ENCODE measurements at regions not wholly inside any gene's neighbourhood (a gene's known extent, or its start where the extent isn't known, plus 50 kb on each side); places are given as distances from the start of the nearest gene placed in this dataset.

GRCh38 chr2:104078431-104079157 lies 775.3 kb upstream of the POU3F3 start:
- no peaks in the 10 kb centered on the region for H3K27me3 ChIP-seq (replicated peaks; ENCODE audit: control insufficient read depth, insufficient read depth, low read length)
- DNase-seq (ENCODE audit: low read depth) = no peak
- no peaks in the 10 kb centered on the region for H3K4me1 ChIP-seq (ENCODE audit: control insufficient read depth, insufficient read depth, low read length)
- H3K4me3 ChIP-seq (ENCODE audit: low read length) = no peak overlapping the region
- H3K9ac ChIP-seq (ENCODE audit: low read length) = no peak overlapping the region
- no peaks in the 10 kb centered on the region for H3K36me3 ChIP-seq (ENCODE audit: control insufficient read depth, insufficient read depth, low read length, severe bottlenecking)
- H3K9me3 ChIP-seq (ENCODE audit: control insufficient read depth, low read length) = no peaks in the 10 kb centered on the region

GRCh38 chr2:104088745-104089144 lies 765.2 kb upstream of the POU3F3 start:
- DNase-seq (ENCODE audit: low read depth) = no peak
- H3K9me3 ChIP-seq (ENCODE audit: control insufficient read depth, low read length) = no peaks in the 10 kb centered on the region
- H3K27me3 ChIP-seq (replicated peaks; ENCODE audit: control insufficient read depth, insufficient read depth, low read length) = no peaks in the 10 kb centered on the region
- peaks cover 5% of the 10 kb centered on the region for H3K4me1 ChIP-seq (ENCODE audit: control insufficient read depth, insufficient read depth, low read length)
- no peak overlapping the region for H3K9ac ChIP-seq (ENCODE audit: low read length)
- no peaks in the 10 kb centered on the region for H3K36me3 ChIP-seq (ENCODE audit: control insufficient read depth, insufficient read depth, low read length, severe bottlenecking)
- H3K4me3 ChIP-seq (ENCODE audit: low read length) = no peak overlapping the region

- Histone ChIP-seq H3K9me3 (ENCODE audit: control insufficient read depth, low read length) (peaks cover 4% of the 10 kb centered on the region), H3K36me3 (ENCODE audit: control insufficient read depth, insufficient read depth, low read length, severe bottlenecking) (no peaks in the 10 kb centered on the region), H3K9ac (ENCODE audit: low read length) (no peak overlapping the region), H3K4me1 (ENCODE audit: control insufficient read depth, insufficient read depth, low read length) (peaks cover 5% of the 10 kb centered on the region), H3K27me3 (replicated peaks; ENCODE audit: control insufficient read depth, insufficient read depth, low read length) (no peaks in the 10 kb centered on the region), H3K4me3 (ENCODE audit: low read length) (no peak overlapping the region)
- DNase-seq (ENCODE audit: low read depth) = no peak
Observed at GRCh38 chr2:104090407-104090806, 763.5 kb upstream of the POU3F3 start.

GRCh38 chr2:104091894-104092293 lies 762.0 kb upstream of the POU3F3 start:
- DNase-seq (ENCODE audit: low read depth) = no peak
- H3K4me3 ChIP-seq (ENCODE audit: low read length) = no peak overlapping the region

GRCh38 chr2:104092886-104093285 lies 761.0 kb upstream of the POU3F3 start:
- Histone ChIP-seq H3K4me3 (ENCODE audit: low read length) (no peak overlapping the region), H3K9ac (ENCODE audit: low read length) (no peak overlapping the region), H3K4me1 (ENCODE audit: control insufficient read depth, insufficient read depth, low read length) (peaks cover 5% of the 10 kb centered on the region), H3K36me3 (ENCODE audit: control insufficient read depth, insufficient read depth, low read length, severe bottlenecking) (no peaks in the 10 kb centered on the region), H3K27me3 (replicated peaks; ENCODE audit: control insufficient read depth, insufficient read depth, low read length) (no peaks in the 10 kb centered on the region), H3K9me3 (ENCODE audit: control insufficient read depth, low read length) (peaks cover 4% of the 10 kb centered on the region)
- no peak for DNase-seq (ENCODE audit: low read depth)

More at GRCh38 chr2:104091894-104092293, 762.0 kb upstream of the POU3F3 start:
- peaks cover 5% of the 10 kb centered on the region for H3K4me1 ChIP-seq (ENCODE audit: control insufficient read depth, insufficient read depth, low read length)
- H3K9me3 ChIP-seq (ENCODE audit: control insufficient read depth, low read length) = peaks cover 4% of the 10 kb centered on the region
- no peak overlapping the region for H3K9ac ChIP-seq (ENCODE audit: low read length)
- no peaks in the 10 kb centered on the region for H3K27me3 ChIP-seq (replicated peaks; ENCODE audit: control insufficient read depth, insufficient read depth, low read length)
- H3K36me3 ChIP-seq (ENCODE audit: control insufficient read depth, insufficient read depth, low read length, severe bottlenecking) = no peaks in the 10 kb centered on the region

- Histone ChIP-seq H3K4me1 (ENCODE audit: control insufficient read depth, insufficient read depth, low read length) (no peaks in the 10 kb centered on the region), H3K9me3 (ENCODE audit: control insufficient read depth, low read length) (no peaks in the 10 kb centered on the region), H3K27me3 (replicated peaks; ENCODE audit: control insufficient read depth, insufficient read depth, low read length) (no peaks in the 10 kb centered on the region), H3K36me3 (ENCODE audit: control insufficient read depth, insufficient read depth, low read length, severe bottlenecking) (no peaks in the 10 kb centered on the region), H3K9ac (ENCODE audit: low read length) (no peak overlapping the region), H3K4me3 (ENCODE audit: low read length) (no peak overlapping the region)
- DNase-seq (ENCODE audit: low read depth) = no peak
Observed at GRCh38 chr2:104102615-104103014, 751.3 kb upstream of the POU3F3 start.

- DNase-seq (ENCODE audit: low read depth) = no peak
- Histone ChIP-seq H3K4me3 (ENCODE audit: low read length) (no peak overlapping the region), H3K9ac (ENCODE audit: low read length) (no peak overlapping the region), H3K9me3 (ENCODE audit: control insufficient read depth, low read length) (no peaks in the 10 kb centered on the region), H3K36me3 (ENCODE audit: control insufficient read depth, insufficient read depth, low read length, severe bottlenecking) (no peaks in the 10 kb centered on the region), H3K4me1 (ENCODE audit: control insufficient read depth, insufficient read depth, low read length) (no peaks in the 10 kb centered on the region), H3K27me3 (replicated peaks; ENCODE audit: control insufficient read depth, insufficient read depth, low read length) (no peaks in the 10 kb centered on the region)
Observed at GRCh38 chr2:104109356-104109755, 744.6 kb upstream of the POU3F3 start.

- Histone ChIP-seq H3K9ac (ENCODE audit: low read length) (no peak overlapping the region), H3K9me3 (ENCODE audit: control insufficient read depth, low read length) (no peaks in the 10 kb centered on the region), H3K36me3 (ENCODE audit: control insufficient read depth, insufficient read depth, low read length, severe bottlenecking) (no peaks in the 10 kb centered on the region), H3K27me3 (replicated peaks; ENCODE audit: control insufficient read depth, insufficient read depth, low read length) (no peaks in the 10 kb centered on the region), H3K4me1 (ENCODE audit: control insufficient read depth, insufficient read depth, low read length) (no peaks in the 10 kb centered on the region), H3K4me3 (ENCODE audit: low read length) (no peak overlapping the region)
- DNase-seq (ENCODE audit: low read depth) = no peak
Observed at GRCh38 chr2:104118889-104119288, 735.0 kb upstream of the POU3F3 start.

- Histone ChIP-seq H3K9ac (ENCODE audit: low read length) (no peak overlapping the region), H3K36me3 (ENCODE audit: control insufficient read depth, insufficient read depth, low read length, severe bottlenecking) (no peaks in the 10 kb centered on the region), H3K4me3 (ENCODE audit: low read length) (no peak overlapping the region), H3K4me1 (ENCODE audit: control insufficient read depth, insufficient read depth, low read length) (no peaks in the 10 kb centered on the region), H3K9me3 (ENCODE audit: control insufficient read depth, low read length) (no peaks in the 10 kb centered on the region), H3K27me3 (replicated peaks; ENCODE audit: control insufficient read depth, insufficient read depth, low read length) (no peaks in the 10 kb centered on the region)
- no peak for DNase-seq (ENCODE audit: low read depth)
Observed at GRCh38 chr2:104120171-104120570, 733.7 kb upstream of the POU3F3 start.

GRCh38 chr2:104125096-104125495 lies 728.8 kb upstream of the POU3F3 start:
- no peak overlapping the region for H3K4me3 ChIP-seq (ENCODE audit: low read length)
- no peak for DNase-seq (ENCODE audit: low read depth)
- H3K9ac ChIP-seq (ENCODE audit: low read length) = no peak overlapping the region
- no peaks in the 10 kb centered on the region for H3K4me1 ChIP-seq (ENCODE audit: control insufficient read depth, insufficient read depth, low read length)
- H3K27me3 ChIP-seq (replicated peaks; ENCODE audit: control insufficient read depth, insufficient read depth, low read length) = no peaks in the 10 kb centered on the region
- no peaks in the 10 kb centered on the region for H3K9me3 ChIP-seq (ENCODE audit: control insufficient read depth, low read length)
- no peaks in the 10 kb centered on the region for H3K36me3 ChIP-seq (ENCODE audit: control insufficient read depth, insufficient read depth, low read length, severe bottlenecking)

- Histone ChIP-seq H3K27me3 (replicated peaks; ENCODE audit: control insufficient read depth, insufficient read depth, low read length) (no peaks in the 10 kb centered on the region), H3K9me3 (ENCODE audit: control insufficient read depth, low read length) (peaks cover 2% of the 10 kb centered on the region), H3K4me3 (ENCODE audit: low read length) (no peak overlapping the region), H3K36me3 (ENCODE audit: control insufficient read depth, insufficient read depth, low read length, severe bottlenecking) (no peaks in the 10 kb centered on the region), H3K4me1 (ENCODE audit: control insufficient read depth, insufficient read depth, low read length) (no peaks in the 10 kb centered on the region), H3K9ac (ENCODE audit: low read length) (no peak overlapping the region)
- no peak for DNase-seq (ENCODE audit: low read depth)
Observed at GRCh38 chr2:104127049-104127770, 726.7 kb upstream of the POU3F3 start.
